Activated CD8-positive, alpha-beta memory T cell treated with anti-CD3 and anti-CD28 coated beads for 4 hours (primary cell): ENCODE measurements at regions not wholly inside any gene's neighbourhood (a gene's known extent, or its start where the extent isn't known, plus 50 kb on each side); places are given as distances from the start of the nearest gene placed in this dataset.

ENCODE experiments used
- DNase-seq, 2 donors: peaks; one replicate each; pipeline ENCODE4 v3.0.0-alpha.2; 2020; ENCODE audit warnings: low read depth in 2 of 2

GRCh38 chr15:69841113-69841828, 256.4 kb downstream of the TLE3 start:
- no peak for DNase-seq

- no peak for DNase-seq
These were observed 254.9 kb downstream of the TLE3 start for GRCh38 chr15:69842851-69843250.

GRCh38 chr15:69843276-69843899, 254.3 kb downstream of the TLE3 start:
- no peak for DNase-seq

GRCh38 chr15:69843900-69844304, 253.8 kb downstream of the TLE3 start:
- no peak for DNase-seq

- DNase-seq: no peak
These were observed 252.6 kb downstream of the TLE3 start for GRCh38 chr15:69845159-69845558.

GRCh38 chr15:69847625-69848024, 250.1 kb downstream of the TLE3 start:
- DNase-seq: no peak

GRCh38 chr15:69848096-69848495, 249.6 kb downstream of the TLE3 start:
- no peak for DNase-seq

- no peak for DNase-seq
These were observed 249.0 kb downstream of the TLE3 start for GRCh38 chr15:69848551-69849231.

- DNase-seq: no peak
These were observed 248.5 kb downstream of the TLE3 start for GRCh38 chr15:69849232-69849610.

GRCh38 chr15:69852482-69852881, 245.2 kb downstream of the TLE3 start:
- DNase-seq: no peak

- no peak for DNase-seq
These were observed 244.8 kb downstream of the TLE3 start for GRCh38 chr15:69852916-69853315.

GRCh38 chr15:69853544-69853951, 244.2 kb downstream of the TLE3 start:
- DNase-seq: no peak

GRCh38 chr15:69854001-69854400, 243.7 kb downstream of the TLE3 start:
- no peak for DNase-seq

- no peak for DNase-seq
These were observed 243.1 kb downstream of the TLE3 start for GRCh38 chr15:69854521-69855181.

GRCh38 chr15:69855258-69856000, 242.3 kb downstream of the TLE3 start:
- no peak for DNase-seq

- DNase-seq: no peak
These were observed 240.5 kb downstream of the TLE3 start for GRCh38 chr15:69857250-69857649.

GRCh38 chr15:69857686-69858391, 239.9 kb downstream of the TLE3 start:
- DNase-seq: no peak

- DNase-seq: no peak
These were observed 239.3 kb downstream of the TLE3 start for GRCh38 chr15:69858456-69858855.

GRCh38 chr15:69859866-69860265, 237.9 kb downstream of the TLE3 start:
- DNase-seq: no peak

- DNase-seq: no peak
These were observed 237.4 kb downstream of the TLE3 start for GRCh38 chr15:69860321-69860720.

GRCh38 chr15:69860921-69861320, 236.8 kb downstream of the TLE3 start:
- DNase-seq: no peak
